ENCODE measurements at regions not wholly inside any gene's neighbourhood (a gene's known extent, or its start where the extent isn't known, plus 50 kb on each side); places are given as distances from the start of the nearest gene placed in this dataset.

DNA sequence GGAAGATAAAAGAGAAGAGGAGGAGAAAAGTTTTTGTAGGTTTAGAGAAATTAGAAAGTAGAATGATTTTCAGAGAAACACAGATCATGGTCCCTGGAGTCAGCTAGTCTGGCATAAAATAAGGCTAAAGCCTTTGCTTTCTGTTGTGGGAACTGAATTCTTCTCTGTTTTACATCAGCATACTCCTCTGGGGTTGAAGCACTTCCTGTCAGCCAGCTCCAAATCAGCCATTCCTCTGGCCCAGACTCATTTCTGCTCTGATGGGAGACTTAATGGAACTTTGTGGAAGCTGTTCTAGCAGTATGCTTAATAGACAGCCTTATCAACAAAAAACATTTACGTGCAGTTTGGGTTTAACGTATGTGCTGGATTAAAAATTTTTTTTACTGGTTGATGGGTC, 143.2 kb downstream of the HMHB1 start:
- Histone ChIP-seq H3K9me3 (no peaks in the 10 kb centered on the region), H3K36me3 (no peaks in the 10 kb centered on the region), H3K4me3 (no peak overlapping the region), H3K27me3 (no peaks in the 10 kb centered on the region), H3K4me1 (no peaks in the 10 kb centered on the region), H3K27ac (no peak overlapping the region)
- TF ChIP-seq, protein P1, sequence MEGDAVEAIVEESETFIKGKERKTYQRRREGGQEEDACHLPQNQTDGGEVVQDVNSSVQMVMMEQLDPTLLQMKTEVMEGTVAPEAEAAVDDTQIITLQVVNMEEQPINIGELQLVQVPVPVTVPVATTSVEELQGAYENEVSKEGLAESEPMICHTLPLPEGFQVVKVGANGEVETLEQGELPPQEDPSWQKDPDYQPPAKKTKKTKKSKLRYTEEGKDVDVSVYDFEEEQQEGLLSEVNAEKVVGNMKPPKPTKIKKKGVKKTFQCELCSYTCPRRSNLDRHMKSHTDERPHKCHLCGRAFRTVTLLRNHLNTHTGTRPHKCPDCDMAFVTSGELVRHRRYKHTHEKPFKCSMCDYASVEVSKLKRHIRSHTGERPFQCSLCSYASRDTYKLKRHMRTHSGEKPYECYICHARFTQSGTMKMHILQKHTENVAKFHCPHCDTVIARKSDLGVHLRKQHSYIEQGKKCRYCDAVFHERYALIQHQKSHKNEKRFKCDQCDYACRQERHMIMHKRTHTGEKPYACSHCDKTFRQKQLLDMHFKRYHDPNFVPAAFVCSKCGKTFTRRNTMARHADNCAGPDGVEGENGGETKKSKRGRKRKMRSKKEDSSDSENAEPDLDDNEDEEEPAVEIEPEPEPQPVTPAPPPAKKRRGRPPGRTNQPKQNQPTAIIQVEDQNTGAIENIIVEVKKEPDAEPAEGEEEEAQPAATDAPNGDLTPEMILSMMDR (IDR thresholded peaks at IDR 0.05): no peak
- intact Hi-C loops (cut with DNase I): no loop called here
- no peak for DNase-seq (ENCODE audit: low spot score in 2 of 2)

DNA sequence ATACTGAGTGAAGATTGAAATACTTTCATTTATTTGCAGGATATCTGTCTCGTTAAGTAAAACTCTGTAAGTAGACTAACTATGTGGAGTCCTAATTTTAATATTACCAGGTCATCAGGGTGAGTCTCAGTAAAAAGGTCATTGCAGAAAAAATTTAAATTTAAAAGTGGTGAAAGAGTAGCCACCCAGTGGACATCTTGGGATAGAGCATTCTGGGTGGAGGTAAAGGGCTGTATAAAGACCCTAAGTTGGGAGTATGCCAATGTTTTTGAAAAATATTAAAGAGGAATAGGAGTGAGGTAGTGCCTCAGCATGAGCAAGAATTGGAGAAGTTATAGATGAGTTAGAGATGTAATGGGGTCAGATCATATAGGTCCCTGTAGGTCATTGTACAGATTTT, 145.5 kb downstream of the HMHB1 start:
- no peak overlapping the region for H3K4me3 ChIP-seq
- TF ChIP-seq, protein P1 (IDR thresholded peaks at IDR 0.05): no peak
- no peaks in the 10 kb centered on the region for H3K36me3 ChIP-seq
- intact Hi-C loops (cut with DNase I): no loop called here
- DNase-seq (ENCODE audit: low spot score in 2 of 2): no peak
- no peaks in the 10 kb centered on the region for H3K27me3 ChIP-seq
- H3K9me3 ChIP-seq: no peaks in the 10 kb centered on the region
- no peaks in the 10 kb centered on the region for H3K4me1 ChIP-seq
- H3K27ac ChIP-seq: no peak overlapping the region

DNA sequence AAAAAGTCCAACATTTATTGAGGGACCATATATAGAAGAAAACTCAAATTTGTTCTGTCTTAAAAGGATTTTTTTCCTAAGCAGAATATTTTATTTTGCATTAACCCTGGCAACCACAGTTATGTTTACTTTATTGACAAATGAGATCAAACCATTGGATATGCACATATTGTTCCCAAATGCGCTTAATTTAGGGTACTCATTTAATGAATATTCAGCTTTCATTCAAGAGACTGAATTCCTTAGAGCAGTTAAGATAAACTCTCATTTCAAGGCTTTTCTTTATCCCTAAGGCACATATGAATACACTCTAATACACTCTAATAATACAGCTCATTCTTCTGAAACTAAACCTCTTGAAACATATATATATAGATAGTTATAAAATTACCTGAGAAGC, 150.2 kb downstream of the HMHB1 start:
- no peaks in the 10 kb centered on the region for H3K9me3 ChIP-seq
- no peak overlapping the region for H3K27ac ChIP-seq
- no peaks in the 10 kb centered on the region for H3K36me3 ChIP-seq
- DNase-seq (ENCODE audit: low spot score in 2 of 2): no peak
- intact Hi-C loops (cut with DNase I): no loop called here
- H3K4me1 ChIP-seq: no peaks in the 10 kb centered on the region
- TF ChIP-seq, protein P1 (IDR thresholded peaks at IDR 0.05): no peak
- no peaks in the 10 kb centered on the region for H3K27me3 ChIP-seq
- no peak overlapping the region for H3K4me3 ChIP-seq

DNA sequence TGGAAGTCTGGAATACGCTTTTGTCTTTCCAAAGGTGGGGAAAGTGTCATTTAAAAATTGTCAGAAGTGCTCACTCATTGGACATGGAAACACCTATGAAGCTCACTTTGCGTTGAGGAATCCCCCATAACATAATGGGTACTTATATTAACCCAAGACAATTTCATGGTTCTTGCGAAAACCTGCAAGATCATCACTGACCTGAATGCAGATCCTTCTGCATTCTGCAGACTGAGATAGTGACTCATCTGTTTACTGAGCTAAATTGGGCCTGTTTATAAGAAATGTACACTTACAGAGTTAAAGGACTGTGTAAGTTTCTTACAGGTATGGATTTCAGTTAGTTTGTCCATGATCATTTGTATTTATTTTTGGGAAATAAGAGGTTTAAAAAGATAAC, 153.0 kb downstream of the HMHB1 start:
- Histone ChIP-seq H3K27me3 (no peaks in the 10 kb centered on the region), H3K36me3 (no peaks in the 10 kb centered on the region), H3K4me3 (no peak overlapping the region), H3K9me3 (no peaks in the 10 kb centered on the region), H3K4me1 (no peaks in the 10 kb centered on the region), H3K27ac (no peak overlapping the region)
- intact Hi-C loops (cut with DNase I): no loop called here
- TF ChIP-seq, protein P1 (IDR thresholded peaks at IDR 0.05): no peak
- DNase-seq (ENCODE audit: low spot score in 2 of 2): no peak

DNA sequence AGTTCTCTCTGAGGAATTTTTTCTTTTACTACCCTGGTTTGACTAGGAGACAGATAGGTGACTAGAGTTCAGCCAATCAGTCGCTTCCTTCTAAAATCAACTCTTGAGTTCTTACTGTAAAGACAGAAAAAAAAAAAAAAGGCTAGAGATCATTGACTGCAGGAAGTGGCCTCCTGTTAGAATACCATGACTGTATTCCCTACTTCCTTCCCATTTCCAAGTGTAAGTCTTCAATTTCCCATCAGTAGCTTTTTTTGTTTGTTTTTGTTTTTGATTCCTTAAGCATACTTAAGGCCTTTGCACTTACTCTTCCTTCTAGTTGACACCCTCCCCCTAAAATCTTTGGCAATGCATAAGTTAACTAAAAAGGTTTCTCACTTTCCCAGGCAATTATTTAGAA, 154.3 kb downstream of the HMHB1 start:
- Histone ChIP-seq H3K27me3 (no peaks in the 10 kb centered on the region), H3K9me3 (no peaks in the 10 kb centered on the region), H3K4me3 (no peak overlapping the region), H3K27ac (no peak overlapping the region), H3K4me1 (no peaks in the 10 kb centered on the region), H3K36me3 (no peaks in the 10 kb centered on the region)
- intact Hi-C loops (cut with DNase I): no loop called here
- TF ChIP-seq, protein P1 (IDR thresholded peaks at IDR 0.05): no peak
- DNase-seq (ENCODE audit: low spot score in 2 of 2): no peak
